HL-60 (cell line): ENCODE measurements at regions not wholly inside any gene's neighbourhood (a gene's known extent, or its start where the extent isn't known, plus 50 kb on each side); places are given as distances from the start of the nearest gene placed in this dataset.

Experiments
- DNase-seq, 2 experiments: peaks; one replicate each; pipeline ENCODE4 v3.0.0-alpha.2; 2010 to 2020; ENCODE audit warnings: low read depth in 1 of 2, low spot score in 1 of 2
- H3K27ac ChIP-seq: fragments of 250-450 bp; sonication (Bioruptor Pico); replicated peaks from 2 replicates; pipeline ENCODE4 v1.5.1; 2020; ENCODE audit warnings: mild to moderate bottlenecking, moderate library complexity
- H3K27me3 ChIP-seq: fragments of 250-450 bp; sonication (Bioruptor Pico); 2 replicates; pipeline ENCODE4 v1.5.1; 2021; ENCODE audit warnings: mild to moderate bottlenecking, moderate library complexity; ENCODE audit not compliant: insufficient read depth, poor library complexity, severe bottlenecking
- H3K4me3 ChIP-seq: replicated peaks from 2 replicates; pipeline ENCODE4 v1.5.1; 2011; ENCODE audit warnings: mild to moderate bottlenecking, control low read depth, low read length; ENCODE audit not compliant: insufficient read depth
- GABPA ChIP-seq: IDR thresholded peaks from 2 replicates; pipeline ENCODE4 v1.6.1; 2012; ENCODE audit warnings: low read depth
- POLR2AphosphoS5 ChIP-seq: IDR thresholded peaks from 2 replicates; pipeline ENCODE4 v1.6.1; 2012; ENCODE audit warnings: low read depth
- SPI1 ChIP-seq: IDR thresholded peaks from 2 replicates; pipeline ENCODE4 v1.6.1; 2012; ENCODE audit warnings: low read depth, mild to moderate bottlenecking, borderline replicate concordance
- TF ChIP-seq, protein P1 (sequence below): IDR thresholded peaks from one replicate; pipeline ENCODE4 v1.5.1; 2011; ENCODE audit warnings: low read length, control low read depth, inconsistent platforms; ENCODE audit not compliant: insufficient read depth
- TF ChIP-seq, protein P2 (sequence below): IDR thresholded peaks from 2 replicates; pipeline ENCODE4 v1.6.1; 2012; ENCODE audit warnings: low read depth; ENCODE audit not compliant: insufficient replicate concordance

DNA sequence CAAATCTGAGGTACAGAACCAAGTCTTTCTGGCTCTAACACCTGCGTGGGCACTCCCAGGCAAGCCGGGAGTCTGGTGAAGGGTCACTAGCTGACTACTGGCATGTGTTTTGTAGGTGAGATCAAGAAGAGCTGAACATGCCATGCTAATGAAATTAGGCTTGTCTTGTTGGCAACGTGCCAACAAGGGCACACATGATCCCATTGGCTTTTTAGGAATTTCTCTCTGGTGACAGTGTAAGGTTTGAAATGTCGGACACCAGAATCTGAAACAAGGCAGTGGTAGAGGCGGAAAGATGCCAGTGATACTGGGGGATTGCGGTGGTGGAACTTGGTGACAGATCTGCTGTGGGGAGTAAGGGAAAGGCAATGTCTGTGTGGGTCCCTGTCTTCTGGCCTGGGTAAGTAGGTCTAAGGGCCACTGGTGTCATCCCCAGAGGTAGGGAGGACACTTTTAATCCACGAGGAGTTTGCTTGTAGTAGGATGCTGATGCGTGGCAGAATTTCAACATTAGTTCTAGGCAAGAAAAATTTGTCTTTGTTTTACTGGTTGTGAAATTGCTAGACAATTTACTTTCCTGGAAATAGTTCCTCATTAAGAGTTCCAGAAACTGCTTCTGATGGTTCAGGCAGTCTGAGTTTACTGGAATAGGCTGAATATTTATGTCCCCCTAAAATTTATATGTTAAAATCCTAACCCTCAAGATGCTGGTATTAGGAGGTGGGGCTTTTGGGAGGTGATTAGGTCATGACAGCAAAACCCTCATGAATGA is 52.6 kb upstream of the ACMSD start:
- DNase-seq, result no peak
- Histone ChIP-seq H3K27me3 (no peaks in the 10 kb centered on the region), H3K4me3 (no peak overlapping the region), H3K27ac (no peak overlapping the region)
- no peak for TF ChIP-seq GABPA
- TF ChIP-seq POLR2AphosphoS5, result no peak
- TF ChIP-seq, protein P1, sequence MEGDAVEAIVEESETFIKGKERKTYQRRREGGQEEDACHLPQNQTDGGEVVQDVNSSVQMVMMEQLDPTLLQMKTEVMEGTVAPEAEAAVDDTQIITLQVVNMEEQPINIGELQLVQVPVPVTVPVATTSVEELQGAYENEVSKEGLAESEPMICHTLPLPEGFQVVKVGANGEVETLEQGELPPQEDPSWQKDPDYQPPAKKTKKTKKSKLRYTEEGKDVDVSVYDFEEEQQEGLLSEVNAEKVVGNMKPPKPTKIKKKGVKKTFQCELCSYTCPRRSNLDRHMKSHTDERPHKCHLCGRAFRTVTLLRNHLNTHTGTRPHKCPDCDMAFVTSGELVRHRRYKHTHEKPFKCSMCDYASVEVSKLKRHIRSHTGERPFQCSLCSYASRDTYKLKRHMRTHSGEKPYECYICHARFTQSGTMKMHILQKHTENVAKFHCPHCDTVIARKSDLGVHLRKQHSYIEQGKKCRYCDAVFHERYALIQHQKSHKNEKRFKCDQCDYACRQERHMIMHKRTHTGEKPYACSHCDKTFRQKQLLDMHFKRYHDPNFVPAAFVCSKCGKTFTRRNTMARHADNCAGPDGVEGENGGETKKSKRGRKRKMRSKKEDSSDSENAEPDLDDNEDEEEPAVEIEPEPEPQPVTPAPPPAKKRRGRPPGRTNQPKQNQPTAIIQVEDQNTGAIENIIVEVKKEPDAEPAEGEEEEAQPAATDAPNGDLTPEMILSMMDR, result no peak
- TF ChIP-seq SPI1, result no peak
- TF ChIP-seq, protein P2, sequence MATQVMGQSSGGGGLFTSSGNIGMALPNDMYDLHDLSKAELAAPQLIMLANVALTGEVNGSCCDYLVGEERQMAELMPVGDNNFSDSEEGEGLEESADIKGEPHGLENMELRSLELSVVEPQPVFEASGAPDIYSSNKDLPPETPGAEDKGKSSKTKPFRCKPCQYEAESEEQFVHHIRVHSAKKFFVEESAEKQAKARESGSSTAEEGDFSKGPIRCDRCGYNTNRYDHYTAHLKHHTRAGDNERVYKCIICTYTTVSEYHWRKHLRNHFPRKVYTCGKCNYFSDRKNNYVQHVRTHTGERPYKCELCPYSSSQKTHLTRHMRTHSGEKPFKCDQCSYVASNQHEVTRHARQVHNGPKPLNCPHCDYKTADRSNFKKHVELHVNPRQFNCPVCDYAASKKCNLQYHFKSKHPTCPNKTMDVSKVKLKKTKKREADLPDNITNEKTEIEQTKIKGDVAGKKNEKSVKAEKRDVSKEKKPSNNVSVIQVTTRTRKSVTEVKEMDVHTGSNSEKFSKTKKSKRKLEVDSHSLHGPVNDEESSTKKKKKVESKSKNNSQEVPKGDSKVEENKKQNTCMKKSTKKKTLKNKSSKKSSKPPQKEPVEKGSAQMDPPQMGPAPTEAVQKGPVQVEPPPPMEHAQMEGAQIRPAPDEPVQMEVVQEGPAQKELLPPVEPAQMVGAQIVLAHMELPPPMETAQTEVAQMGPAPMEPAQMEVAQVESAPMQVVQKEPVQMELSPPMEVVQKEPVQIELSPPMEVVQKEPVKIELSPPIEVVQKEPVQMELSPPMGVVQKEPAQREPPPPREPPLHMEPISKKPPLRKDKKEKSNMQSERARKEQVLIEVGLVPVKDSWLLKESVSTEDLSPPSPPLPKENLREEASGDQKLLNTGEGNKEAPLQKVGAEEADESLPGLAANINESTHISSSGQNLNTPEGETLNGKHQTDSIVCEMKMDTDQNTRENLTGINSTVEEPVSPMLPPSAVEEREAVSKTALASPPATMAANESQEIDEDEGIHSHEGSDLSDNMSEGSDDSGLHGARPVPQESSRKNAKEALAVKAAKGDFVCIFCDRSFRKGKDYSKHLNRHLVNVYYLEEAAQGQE, result no peak

DNA sequence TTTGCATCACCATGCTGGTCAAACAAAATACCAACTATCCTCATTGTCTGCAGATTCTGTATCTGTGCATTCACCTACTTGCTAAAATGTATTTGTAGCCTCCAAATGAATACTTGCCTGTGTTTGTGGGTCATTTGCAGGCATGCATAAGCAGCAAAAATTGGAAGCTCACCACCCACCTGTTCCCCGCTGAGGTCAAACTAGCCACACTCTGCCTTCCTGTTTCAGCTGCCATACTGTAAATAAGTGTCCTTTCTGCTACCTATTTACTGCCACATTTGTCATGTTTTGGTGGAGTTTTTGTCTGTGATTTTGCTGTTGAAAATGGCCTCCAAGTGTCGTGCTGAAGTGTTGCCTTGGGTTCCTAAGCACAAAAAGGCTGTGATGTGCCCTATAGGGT is 50.0 kb upstream of the ACMSD start:
- H3K4me3 ChIP-seq, result no peak overlapping the region
- no peak for DNase-seq
- no peak for TF ChIP-seq POLR2AphosphoS5
- no peak overlapping the region for H3K27ac ChIP-seq
- H3K27me3 ChIP-seq, result no peaks in the 10 kb centered on the region
